Neural cell (in vitro differentiated cells): ENCODE measurements at regions not wholly inside any gene's neighbourhood (a gene's known extent, or its start where the extent isn't known, plus 50 kb on each side); places are given as distances from the start of the nearest gene placed in this dataset.

Source experiments
- EP300 ChIP-seq: fragments of 450-650 bp; conservative IDR thresholded peaks from 2 replicates; pipeline ENCODE4 v1.6.1; 2014; ENCODE audit warnings: antibody characterized with exemption, mild to moderate bottlenecking, moderate library complexity; ENCODE audit not compliant: poor library complexity, severe bottlenecking
- POLR2AphosphoS5 ChIP-seq: IDR thresholded peaks from 2 replicates; pipeline ENCODE4 v1.6.1; 2012
- TF ChIP-seq, protein P1 (sequence below): fragments of 450-650 bp; IDR thresholded peaks from 2 replicates; pipeline ENCODE4 v1.5.1; 2014; ENCODE audit warnings: antibody characterized with exemption, mild to moderate bottlenecking, moderate library complexity; ENCODE audit not compliant: poor library complexity, severe bottlenecking

DNA sequence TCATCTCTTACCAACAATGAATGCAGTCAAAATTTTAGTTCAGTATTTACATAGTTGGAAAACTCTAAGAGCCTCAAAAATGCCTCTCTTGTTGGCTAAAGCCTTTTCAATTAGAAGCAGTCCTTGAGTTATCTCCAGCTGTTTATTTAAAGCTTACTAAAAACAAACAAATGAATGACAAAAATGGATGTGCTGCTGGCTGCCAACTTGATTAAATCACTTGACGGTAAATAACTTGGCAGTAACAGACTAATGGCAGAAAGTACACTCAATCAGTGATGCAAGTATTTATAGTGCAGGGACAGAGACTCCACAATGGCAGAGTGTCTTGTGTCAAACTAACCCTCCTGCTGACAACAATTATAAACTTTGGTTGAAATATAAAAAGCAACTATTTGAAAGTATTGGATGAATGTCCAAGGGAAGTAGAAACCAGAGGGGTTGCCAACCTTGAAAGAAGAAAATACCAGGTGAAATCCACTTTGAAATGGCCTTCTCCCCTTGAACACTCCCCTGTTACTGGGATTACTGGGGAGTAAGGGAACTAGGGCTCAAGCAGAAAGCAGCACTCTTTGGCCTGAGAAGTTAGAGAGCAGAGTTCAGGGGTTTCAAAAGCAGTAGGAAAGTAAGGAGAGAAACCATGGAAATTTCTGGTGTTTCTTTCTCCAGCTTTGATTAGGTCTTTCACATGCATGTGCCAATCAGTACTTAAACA is 245.2 kb upstream of the SPHKAP start:
- TF ChIP-seq POLR2AphosphoS5 (no peak), EP300 (no peak)
- TF ChIP-seq, protein P1, sequence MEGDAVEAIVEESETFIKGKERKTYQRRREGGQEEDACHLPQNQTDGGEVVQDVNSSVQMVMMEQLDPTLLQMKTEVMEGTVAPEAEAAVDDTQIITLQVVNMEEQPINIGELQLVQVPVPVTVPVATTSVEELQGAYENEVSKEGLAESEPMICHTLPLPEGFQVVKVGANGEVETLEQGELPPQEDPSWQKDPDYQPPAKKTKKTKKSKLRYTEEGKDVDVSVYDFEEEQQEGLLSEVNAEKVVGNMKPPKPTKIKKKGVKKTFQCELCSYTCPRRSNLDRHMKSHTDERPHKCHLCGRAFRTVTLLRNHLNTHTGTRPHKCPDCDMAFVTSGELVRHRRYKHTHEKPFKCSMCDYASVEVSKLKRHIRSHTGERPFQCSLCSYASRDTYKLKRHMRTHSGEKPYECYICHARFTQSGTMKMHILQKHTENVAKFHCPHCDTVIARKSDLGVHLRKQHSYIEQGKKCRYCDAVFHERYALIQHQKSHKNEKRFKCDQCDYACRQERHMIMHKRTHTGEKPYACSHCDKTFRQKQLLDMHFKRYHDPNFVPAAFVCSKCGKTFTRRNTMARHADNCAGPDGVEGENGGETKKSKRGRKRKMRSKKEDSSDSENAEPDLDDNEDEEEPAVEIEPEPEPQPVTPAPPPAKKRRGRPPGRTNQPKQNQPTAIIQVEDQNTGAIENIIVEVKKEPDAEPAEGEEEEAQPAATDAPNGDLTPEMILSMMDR = no peak
